Natural killer cell treated with Interleukin-12 subunit alpha and Interleukin-12 subunit beta and Interleukin-15 and Interleukin-18, amount 100 ng/mL, for 72 hours (primary cell): ENCODE measurements at regions not wholly inside any gene's neighbourhood (a gene's known extent, or its start where the extent isn't known, plus 50 kb on each side); places are given as distances from the start of the nearest gene placed in this dataset.
"Not testable (repeated sequence)": the region's sequence is repeated elsewhere in the genome, so short reads cannot be mapped to it uniquely, and the experiment has no call there.

ENCODE experiments used
- ATAC-seq, 2 donors: fragments of 150-1000 bp; cut with Tn5 transposase in 1 of 2; sonication (Bioruptor Pico), chemical (Tn5 transposase) in 1 of 2; 2 replicates each; pipeline ENCODE4 v1.10.0; 2021
- DNase-seq: peaks from one replicate; pipeline ENCODE4 v3.0.0; 2022; ENCODE audit warnings: low spot score
- H3K27ac Mint-ChIP-seq, 2 donors: 1 replicate in 1 of 2; 2 replicates in 1 of 2; pipeline ENCODE4 v1.8.0; 2022; ENCODE audit warnings: mixed read lengths in 2 of 2, mild to moderate bottlenecking in 1 of 2, moderate library complexity in 1 of 2
- H3K27me3 Mint-ChIP-seq, 2 donors: 1 replicate in 1 of 2; 2 replicates in 1 of 2; pipeline ENCODE4 v1.8.0; 2022; ENCODE audit warnings: mixed read lengths in 2 of 2
- H3K36me3 Mint-ChIP-seq: one replicate; pipeline ENCODE4 v1.8.0; 2022; ENCODE audit warnings: mixed read lengths
- H3K4me1 Mint-ChIP-seq, 2 donors: 1 replicate in 1 of 2; 2 replicates in 1 of 2; pipeline ENCODE4 v1.8.0; 2022; ENCODE audit warnings: low read depth in 2 of 2, mixed read lengths in 2 of 2, mild to moderate bottlenecking in 1 of 2
- H3K4me3 Mint-ChIP-seq: one replicate; pipeline ENCODE4 v1.8.0; 2022; ENCODE audit warnings: mixed read lengths
- H3K9me3 Mint-ChIP-seq: 2 replicates; pipeline ENCODE4 v1.8.0; 2022; ENCODE audit warnings: mixed read lengths

DNA sequence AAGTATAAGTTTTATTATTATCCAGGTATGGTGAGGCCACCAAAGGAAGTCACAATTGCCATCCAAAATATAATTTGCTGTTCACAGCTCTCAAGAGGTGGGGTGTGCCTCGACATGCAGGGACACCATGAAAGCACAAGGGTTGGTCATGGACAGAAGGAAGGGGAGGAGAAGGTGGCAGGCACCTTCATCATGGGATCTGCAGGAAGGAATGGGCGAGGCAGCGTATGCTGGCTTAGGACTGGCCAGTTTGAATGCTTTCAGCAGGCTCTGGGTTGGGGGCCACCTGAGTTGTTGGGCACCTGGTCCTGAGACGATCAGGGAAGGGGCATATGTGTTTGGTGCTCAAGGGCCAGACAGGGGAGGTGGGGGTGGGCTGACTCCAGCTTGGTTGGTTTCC, 777.2 kb upstream of the TPTE start:
- DNase-seq, H3K27me3 Mint-ChIP-seq, H3K27ac Mint-ChIP-seq, H3K4me3 Mint-ChIP-seq, H3K36me3 Mint-ChIP-seq, H3K4me1 Mint-ChIP-seq: not testable (repeated sequence)
- peak in 1 of 2 donors; percentile 4 for ATAC-seq
- peaks cover 14% of the 10 kb centered on the region for H3K9me3 Mint-ChIP-seq

DNA sequence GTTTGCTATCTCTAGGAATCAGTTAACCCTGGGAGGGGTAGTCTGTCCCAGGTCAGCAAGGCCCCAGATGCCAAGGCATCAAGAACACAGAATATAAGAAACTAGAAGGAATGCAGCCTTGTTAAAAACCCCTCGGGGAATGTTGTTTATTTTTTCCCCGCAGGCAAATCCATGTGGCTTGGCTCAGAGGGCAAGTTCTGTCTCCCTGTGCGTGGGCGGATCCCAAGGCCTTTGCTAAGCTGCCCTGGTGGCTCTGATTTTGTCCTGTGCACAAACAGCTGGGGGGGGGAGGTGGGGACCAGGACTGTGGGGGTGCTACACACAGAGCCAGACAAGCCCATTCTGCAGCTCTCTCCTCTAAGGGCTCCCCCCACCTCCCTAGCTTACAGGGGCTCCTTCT, 776.8 kb upstream of the TPTE start:
- not testable (repeated sequence) for H3K27me3 Mint-ChIP-seq, H3K27ac Mint-ChIP-seq, DNase-seq, H3K4me1 Mint-ChIP-seq, H3K36me3 Mint-ChIP-seq, H3K4me3 Mint-ChIP-seq
- ATAC-seq, result peak in 1 of 2 donors; percentile 34
- peaks cover 10% of the 10 kb centered on the region for H3K9me3 Mint-ChIP-seq

DNA sequence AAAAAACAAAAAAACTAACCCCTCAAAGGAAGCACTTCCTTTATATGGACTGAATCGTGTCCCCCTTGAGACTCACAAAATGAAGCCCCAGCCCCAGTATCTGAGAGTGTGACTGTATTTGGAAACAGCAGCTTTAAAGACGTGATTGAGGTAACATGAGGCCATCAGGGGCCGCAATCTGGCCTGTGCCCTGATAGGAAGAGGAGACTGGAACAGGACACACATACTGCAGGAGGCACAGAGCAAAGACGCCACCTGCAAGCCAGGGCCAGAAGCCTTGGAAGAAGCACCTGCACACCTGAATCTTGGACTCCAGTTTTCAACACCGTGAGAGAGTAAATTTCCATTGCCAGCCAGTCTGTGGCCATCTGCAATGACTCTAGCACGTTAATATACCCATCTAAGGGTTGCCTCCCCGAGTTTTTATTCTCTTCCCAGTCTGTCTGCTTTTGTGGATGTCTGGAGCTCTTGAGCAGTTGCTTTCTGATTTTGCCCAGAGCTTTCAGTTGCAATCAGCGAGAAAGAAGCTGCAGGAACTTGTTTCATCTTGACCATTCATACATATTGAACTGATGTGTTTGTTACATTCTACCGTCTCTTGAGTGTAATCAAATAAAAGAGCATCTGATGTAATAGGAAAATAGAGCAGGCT, 775.8 kb upstream of the TPTE start:
- H3K27me3 Mint-ChIP-seq, ATAC-seq: not testable (repeated sequence)
- peaks cover 10% of the 10 kb centered on the region for H3K9me3 Mint-ChIP-seq

DNA sequence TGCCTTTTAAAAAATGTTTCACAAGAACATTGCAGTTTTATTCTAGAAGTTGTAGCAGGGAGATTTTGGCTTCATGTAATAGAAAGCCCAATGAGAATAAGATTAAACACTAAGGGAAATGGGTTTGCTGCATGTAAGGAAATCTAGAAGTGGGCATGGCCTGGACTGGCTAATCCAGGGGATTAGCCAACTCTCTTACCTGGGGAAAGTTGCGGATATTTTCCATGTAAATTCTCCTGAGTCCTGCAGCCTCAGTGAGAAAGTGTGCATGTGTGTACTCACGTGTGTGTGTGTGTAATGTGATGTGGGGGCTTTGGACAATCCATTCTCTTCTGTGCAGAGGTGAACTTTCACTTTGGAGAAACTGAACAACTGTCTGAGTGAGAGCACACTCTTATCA, 775.1 kb upstream of the TPTE start:
- ATAC-seq, H3K36me3 Mint-ChIP-seq, H3K4me3 Mint-ChIP-seq, H3K27ac Mint-ChIP-seq, H3K27me3 Mint-ChIP-seq, H3K4me1 Mint-ChIP-seq, H3K9me3 Mint-ChIP-seq, DNase-seq: not testable (repeated sequence)

More for the DNA sequence above, 775.8 kb upstream of the TPTE start:
- H3K27ac Mint-ChIP-seq, H3K36me3 Mint-ChIP-seq, DNase-seq, H3K4me3 Mint-ChIP-seq, H3K4me1 Mint-ChIP-seq: not testable (repeated sequence)

DNA sequence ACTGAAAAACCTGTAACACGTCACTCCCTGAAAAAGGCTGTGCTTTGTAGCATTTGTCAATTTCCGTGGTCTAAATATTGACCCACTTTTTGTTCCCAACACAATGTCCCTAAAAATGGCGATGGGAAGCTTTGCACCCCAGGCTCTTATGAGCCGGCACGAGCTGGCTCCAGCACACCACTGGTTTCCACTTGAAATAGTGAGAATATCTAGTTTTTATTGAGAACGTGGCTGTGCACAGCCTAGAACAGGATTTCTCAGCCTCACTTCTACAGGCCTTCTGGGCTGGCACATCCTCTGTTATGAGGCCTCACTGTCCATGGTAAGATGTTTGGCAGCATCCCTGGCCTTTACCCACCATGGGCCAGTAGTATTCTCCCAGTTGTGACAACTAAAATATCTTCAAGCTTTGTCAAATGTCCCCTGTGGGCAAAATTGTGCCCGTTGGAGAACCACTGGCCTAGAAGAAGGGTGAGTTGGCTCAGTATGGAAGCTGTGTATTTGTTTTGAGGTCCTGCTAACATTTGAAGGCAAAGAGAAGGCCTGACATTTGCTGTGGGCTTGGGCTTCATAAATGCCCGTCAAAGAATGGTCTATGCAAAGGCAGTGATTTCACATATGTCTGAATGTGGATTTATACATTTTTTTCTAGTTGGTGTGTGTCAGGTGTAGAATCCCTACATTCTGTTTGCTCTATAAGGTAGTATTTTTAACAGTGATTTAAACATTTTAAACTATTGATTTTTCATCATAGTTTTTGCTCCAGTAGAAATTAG, 774.4 kb upstream of the TPTE start:
- not testable (repeated sequence) for H3K4me3 Mint-ChIP-seq, H3K9me3 Mint-ChIP-seq, H3K36me3 Mint-ChIP-seq, DNase-seq, H3K27me3 Mint-ChIP-seq, H3K4me1 Mint-ChIP-seq, H3K27ac Mint-ChIP-seq, ATAC-seq

DNA sequence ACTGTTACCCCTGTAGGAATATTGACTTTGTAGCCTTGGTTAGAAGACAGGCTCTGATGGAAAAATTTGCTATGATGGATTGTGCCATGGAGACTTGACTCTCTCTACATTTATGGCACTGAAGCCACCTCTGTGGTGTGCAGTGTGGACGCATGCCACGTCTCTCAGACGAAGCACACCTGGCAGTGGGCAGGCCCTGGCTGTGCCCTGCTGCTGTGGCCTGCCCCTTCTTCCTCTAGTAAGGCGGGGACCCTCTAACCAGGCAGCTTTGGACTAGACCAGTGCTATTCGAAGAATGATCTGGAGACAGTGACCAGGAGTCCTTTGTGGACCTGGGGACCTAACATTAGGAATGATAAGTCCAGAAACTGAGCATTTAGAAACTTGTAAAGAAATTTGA, 773.5 kb upstream of the TPTE start:
- H3K4me3 Mint-ChIP-seq, H3K36me3 Mint-ChIP-seq, H3K27ac Mint-ChIP-seq, ATAC-seq, H3K9me3 Mint-ChIP-seq, DNase-seq, H3K4me1 Mint-ChIP-seq, H3K27me3 Mint-ChIP-seq: not testable (repeated sequence)

DNA sequence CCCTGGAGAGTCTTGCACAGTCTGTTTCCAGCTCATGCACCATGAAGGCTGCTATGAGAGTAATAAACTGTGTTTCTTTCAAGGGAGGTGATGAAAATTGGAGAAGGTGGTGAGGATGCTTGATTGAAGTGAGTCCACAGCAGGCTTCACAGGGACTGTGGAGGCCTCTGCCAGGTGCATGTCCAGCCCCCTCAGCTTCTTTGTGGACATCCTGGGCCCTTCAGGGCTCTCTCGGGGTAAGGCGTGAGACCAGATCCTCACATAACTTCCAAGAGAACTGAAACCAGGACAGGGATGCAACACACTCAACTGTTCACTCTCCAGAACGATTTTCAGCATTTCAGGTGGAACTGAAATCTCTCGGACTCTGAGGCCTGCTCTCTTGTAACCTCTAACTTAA, 772.9 kb upstream of the TPTE start:
- H3K4me1 Mint-ChIP-seq, H3K27me3 Mint-ChIP-seq, DNase-seq, H3K27ac Mint-ChIP-seq, H3K36me3 Mint-ChIP-seq, ATAC-seq, H3K4me3 Mint-ChIP-seq, H3K9me3 Mint-ChIP-seq: not testable (repeated sequence)

DNA sequence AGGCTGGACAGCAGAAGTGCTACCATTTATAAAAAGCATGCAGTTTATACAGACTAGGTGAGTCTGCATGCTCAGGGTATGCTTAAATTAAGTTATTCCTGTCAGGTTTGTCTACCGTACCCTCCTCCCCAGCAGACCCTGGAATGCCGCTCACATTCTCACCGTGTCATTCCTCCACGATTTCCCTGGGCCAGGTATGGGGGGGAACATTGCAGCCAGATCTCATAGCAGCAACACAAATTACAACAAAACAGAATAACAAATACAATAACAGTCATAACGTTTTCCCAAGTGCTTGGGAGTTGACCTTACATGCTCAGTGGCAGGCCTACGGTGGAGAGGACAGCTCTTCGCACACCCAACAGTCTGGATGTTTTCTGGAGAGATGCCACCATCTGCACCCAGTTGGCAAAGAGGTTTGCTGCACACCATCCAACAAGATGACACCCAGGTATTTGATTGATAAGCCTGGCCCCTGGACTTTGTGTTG, 771.6 kb upstream of the TPTE start:
- H3K4me1 Mint-ChIP-seq, DNase-seq, ATAC-seq, H3K27ac Mint-ChIP-seq, H3K9me3 Mint-ChIP-seq, H3K4me3 Mint-ChIP-seq, H3K36me3 Mint-ChIP-seq, H3K27me3 Mint-ChIP-seq: not testable (repeated sequence)

DNA sequence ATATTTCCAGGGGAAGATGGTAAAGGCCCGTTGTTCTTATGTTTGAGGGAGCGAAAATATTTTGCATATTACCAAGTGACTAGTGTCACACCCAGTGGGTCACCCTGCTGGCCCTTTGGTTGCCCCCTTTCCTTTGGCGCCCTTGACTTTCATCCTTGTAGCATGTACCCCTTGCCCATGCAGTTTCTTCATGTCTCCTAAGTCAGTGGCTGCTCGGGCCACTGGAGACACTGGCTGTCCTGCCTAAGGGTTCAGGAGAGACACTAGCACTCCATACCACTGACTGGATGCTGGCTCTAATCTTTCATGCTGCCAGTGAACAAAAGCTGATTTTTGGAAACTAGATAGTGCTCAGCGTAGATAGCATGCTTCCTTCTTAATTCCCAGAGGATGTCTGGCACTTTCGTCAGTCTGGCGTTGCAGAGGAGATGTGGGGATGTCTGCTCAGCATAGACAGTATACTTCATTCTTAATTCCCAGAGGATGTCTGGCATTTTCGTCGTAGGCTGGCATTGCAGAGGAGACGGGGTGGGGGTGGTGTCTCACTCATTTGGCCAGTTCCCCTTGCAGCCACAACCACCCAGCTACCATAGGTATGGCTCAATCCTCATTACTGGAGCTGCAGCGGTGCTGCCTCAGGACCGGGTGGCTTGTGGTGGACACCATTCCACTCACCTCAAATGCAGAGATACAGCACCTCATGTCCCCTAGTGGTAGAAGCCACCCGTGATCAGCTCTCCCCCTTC, 770.9 kb upstream of the TPTE start:
- DNase-seq (peak; percentile 51), ATAC-seq (no peak)
- H3K4me3 Mint-ChIP-seq, result no peak overlapping the region
- H3K27ac Mint-ChIP-seq, result no peak overlapping the region
- H3K9me3 Mint-ChIP-seq, result peaks cover 3% of the 10 kb centered on the region
- H3K27me3 Mint-ChIP-seq, result no peaks in the 10 kb centered on the region
- H3K4me1 Mint-ChIP-seq, result no peaks in the 10 kb centered on the region
- H3K36me3 Mint-ChIP-seq, result no peaks in the 10 kb centered on the region

DNA sequence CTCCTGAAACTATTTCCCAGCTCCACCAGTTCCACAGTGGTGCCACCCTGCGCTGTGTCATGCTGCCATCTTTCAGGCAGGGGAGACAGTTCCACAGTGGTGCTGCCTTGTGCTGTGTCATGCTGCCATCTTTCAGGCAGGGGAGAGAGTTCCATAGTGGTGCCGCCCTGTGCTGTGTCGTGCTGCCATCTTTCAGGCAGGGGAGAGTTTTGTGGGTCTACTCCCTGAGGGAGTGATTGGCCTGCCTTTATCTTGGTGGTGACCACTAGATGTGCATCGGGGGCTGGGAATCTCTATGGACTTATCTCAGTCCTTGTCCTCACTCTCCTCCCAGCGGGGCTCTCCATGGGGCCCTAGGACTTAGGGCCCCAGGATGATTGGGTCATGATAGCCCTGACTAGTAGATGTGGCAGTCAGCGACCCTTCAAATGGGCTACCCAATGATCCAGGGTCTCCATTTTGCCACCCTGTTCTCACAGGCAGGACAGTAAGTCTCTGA, 770.2 kb upstream of the TPTE start:
- not testable (repeated sequence) for H3K4me1 Mint-ChIP-seq, H3K36me3 Mint-ChIP-seq, H3K9me3 Mint-ChIP-seq, H3K27me3 Mint-ChIP-seq, DNase-seq, H3K27ac Mint-ChIP-seq, H3K4me3 Mint-ChIP-seq
- ATAC-seq, result peak in 1 of 2 donors; percentile 39

DNA sequence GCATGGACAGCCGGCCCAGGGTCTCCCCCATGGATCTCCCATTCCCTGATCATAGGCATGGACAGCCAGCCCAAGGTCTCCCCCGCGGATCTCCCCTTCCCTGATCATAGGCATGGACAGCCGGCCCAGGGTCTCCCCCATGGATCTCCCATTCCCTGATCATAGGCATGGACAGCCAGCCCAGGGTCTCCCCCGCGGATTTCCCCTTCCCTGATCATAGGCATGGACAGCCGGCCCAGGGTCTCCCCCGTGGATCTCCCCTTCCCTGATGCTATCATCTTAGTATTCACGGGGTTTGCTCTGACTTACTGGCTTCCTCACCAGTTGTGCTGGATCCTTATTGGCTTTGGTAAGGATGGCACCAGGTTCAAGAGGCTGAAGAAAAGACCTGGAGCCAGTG, 769.4 kb upstream of the TPTE start:
- H3K4me1 Mint-ChIP-seq, DNase-seq, H3K4me3 Mint-ChIP-seq, H3K27ac Mint-ChIP-seq, H3K27me3 Mint-ChIP-seq, H3K9me3 Mint-ChIP-seq, H3K36me3 Mint-ChIP-seq, ATAC-seq: not testable (repeated sequence)

DNA sequence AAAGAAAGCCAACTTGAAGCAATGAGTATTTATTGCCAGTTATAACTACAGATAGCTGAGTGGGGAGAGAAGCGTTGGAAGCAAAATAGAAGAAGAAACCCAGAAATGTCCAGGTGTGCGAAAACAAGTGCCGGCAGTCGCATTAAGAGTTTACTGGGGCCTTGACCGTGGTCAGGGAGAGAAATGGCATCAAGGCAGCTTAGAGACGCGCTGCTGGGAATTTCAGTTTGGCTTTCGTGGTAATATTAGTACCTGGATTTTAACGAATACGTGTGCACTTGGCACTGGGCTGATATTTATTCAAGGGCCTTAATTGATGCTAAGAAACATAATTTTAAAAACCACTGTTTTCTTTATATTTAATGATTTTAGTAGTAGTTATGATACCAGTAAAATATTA, 767.9 kb upstream of the TPTE start:
- not testable (repeated sequence) for H3K27me3 Mint-ChIP-seq, H3K4me1 Mint-ChIP-seq, H3K4me3 Mint-ChIP-seq, ATAC-seq, DNase-seq, H3K9me3 Mint-ChIP-seq, H3K36me3 Mint-ChIP-seq, H3K27ac Mint-ChIP-seq

DNA sequence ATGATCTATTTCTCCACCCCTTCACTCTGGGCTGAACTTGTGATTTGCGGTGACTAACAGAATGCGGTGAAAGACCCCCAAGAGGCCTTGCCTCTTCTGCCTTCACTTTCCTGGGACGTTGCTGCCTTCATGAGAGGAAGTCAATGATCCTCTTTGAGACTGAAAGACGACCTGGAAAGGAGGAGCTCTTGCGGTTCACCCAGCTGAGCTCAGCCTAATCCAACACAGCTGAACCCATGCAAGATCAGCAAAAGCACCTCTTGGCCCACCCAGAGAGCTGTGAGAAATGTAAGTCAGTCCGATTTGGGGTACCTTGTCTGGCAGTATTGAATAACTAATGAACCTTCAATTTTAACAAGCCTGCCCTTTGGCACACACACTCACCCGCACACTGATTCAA, 767.4 kb upstream of the TPTE start:
- no peak for ATAC-seq
- Mint-ChIP-seq H3K9me3 (peaks cover 3% of the 10 kb centered on the region), H3K4me1 (no peaks in the 10 kb centered on the region)

DNA sequence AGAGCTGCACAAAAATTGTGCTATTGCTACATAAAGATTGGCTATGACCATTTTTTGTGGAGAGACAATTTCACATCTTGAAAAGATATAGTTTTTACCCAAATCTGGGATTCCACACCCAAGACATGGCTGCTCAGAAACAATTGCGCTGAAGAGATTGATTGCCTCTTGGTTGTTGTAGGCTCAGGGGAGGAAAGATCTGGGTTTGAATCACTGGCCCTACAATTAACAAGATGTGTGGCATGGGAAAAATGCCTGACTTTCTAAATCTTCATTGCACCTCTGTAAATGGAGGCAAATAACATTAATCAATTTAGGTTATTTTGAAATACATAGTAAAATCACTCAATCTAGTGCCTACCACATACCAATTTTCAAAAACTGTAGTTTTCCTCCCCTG, 766.9 kb upstream of the TPTE start:
- not testable (repeated sequence) for DNase-seq, H3K4me1 Mint-ChIP-seq, ATAC-seq, H3K27ac Mint-ChIP-seq, H3K9me3 Mint-ChIP-seq, H3K36me3 Mint-ChIP-seq, H3K4me3 Mint-ChIP-seq, H3K27me3 Mint-ChIP-seq

More for the DNA sequence above, 767.4 kb upstream of the TPTE start:
- DNase-seq, result no peak
- Mint-ChIP-seq H3K36me3 (no peaks in the 10 kb centered on the region), H3K4me3 (no peak overlapping the region), H3K27me3 (no peaks in the 10 kb centered on the region), H3K27ac (no peak overlapping the region)
